ENCODE measurements at regions not wholly inside any gene's neighbourhood (a gene's known extent, or its start where the extent isn't known, plus 50 kb on each side); places are given as distances from the start of the nearest gene placed in this dataset.

DNA sequence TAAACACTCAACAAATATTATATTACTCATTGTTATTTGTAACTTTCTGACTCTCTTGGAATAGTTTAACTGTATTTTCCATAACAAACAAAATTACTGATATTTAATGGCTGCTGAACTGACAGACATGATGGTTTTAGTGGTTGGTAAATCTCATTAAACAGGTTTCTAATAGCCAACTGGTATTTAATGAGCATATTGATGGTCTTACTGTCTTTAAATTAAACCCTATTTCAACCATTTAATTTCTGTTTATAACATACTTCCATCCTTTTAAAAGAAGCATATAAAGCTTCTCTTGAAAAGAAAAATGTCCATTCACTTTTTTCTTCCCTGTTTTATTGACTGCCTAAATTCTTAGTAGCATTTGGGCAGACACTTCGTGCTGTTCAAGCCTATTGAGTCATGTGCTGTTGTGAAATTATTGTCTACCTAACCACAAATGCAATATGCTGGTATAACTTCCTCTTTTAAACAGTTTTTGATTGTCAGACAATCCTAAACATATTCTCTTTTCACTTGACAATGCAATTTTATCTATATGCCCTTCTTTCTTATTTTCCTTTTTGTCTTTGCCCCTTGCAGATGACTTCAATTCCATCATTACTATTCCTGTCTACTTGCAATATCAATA, 163.9 kb upstream of the SLC7A11 start:
- H3K27ac ChIP-seq (ENCODE audit: low read depth, low read length), result no peak overlapping the region
- no peak overlapping the region for H3K9ac ChIP-seq (ENCODE audit: low read depth in 1 of 3, low read length in 3 of 3)
- no peaks in the 10 kb centered on the region for H3K4me1 ChIP-seq (ENCODE audit: control insufficient read depth in 3 of 3, insufficient read depth in 3 of 3, low read length in 3 of 3)
- H3K27me3 ChIP-seq (ENCODE audit: control insufficient read depth in 3 of 3, insufficient read depth in 3 of 3, low read length in 3 of 3), result no peaks in the 10 kb centered on the region
- no peaks in the 10 kb centered on the region for H3K9me3 ChIP-seq (ENCODE audit: control insufficient read depth in 3 of 3, low read length in 3 of 3)
- no peaks in the 10 kb centered on the region for H3K36me3 ChIP-seq (ENCODE audit: control insufficient read depth in 3 of 3, insufficient read depth in 3 of 3, low read length in 3 of 3)
- no peak overlapping the region for H3K4me3 ChIP-seq (ENCODE audit: low read length in 3 of 3)

DNA sequence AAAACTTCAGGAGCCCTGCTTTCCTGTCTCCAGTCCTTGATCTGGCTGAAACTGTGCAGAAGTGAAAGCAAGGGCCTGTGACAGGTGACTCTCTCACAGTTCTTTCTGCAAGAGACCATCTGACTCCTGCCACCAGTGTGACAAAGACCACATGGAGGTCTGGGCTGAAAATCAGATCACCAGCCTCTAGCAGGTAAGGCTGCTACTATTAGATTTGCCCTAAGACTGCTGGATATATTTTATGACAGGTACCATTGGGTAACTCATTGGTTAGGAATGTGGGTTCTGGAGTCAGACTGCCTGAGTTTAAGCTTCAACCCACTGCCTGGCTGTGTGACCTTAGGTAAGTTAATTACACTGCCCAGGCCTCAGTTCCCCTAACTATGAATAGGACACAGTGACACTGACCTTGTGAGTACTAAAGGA, 163.3 kb upstream of the SLC7A11 start:
- H3K9me3 ChIP-seq (ENCODE audit: control insufficient read depth in 3 of 3, low read length in 3 of 3), result no peaks in the 10 kb centered on the region
- H3K27ac ChIP-seq (ENCODE audit: low read depth, low read length), result no peak overlapping the region
- H3K27me3 ChIP-seq (ENCODE audit: control insufficient read depth in 3 of 3, insufficient read depth in 3 of 3, low read length in 3 of 3), result no peaks in the 10 kb centered on the region

DNA sequence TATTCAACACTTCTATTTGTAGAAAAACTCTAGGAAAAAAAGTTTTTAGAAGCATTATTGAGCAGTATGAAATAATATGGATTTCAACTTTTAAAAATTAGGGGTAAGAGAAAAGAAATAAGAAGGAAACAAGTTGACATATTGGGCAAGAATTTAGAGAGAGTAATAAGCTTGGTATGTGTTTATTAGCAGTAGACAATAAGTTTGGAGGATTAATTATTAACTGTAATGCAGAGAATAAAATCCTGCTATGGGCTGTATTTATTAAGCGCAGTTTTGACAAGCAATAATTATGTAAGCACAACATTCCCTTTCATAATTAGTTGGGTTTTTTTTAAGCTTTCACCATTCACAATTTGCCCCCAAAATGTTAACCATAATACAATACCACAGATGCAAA, 162.7 kb upstream of the SLC7A11 start:
- Histone ChIP-seq H3K4me1 (ENCODE audit: control insufficient read depth in 3 of 3, insufficient read depth in 3 of 3, low read length in 3 of 3) (no peaks in the 10 kb centered on the region), H3K4me3 (ENCODE audit: low read length in 3 of 3) (no peak overlapping the region), H3K27me3 (ENCODE audit: control insufficient read depth in 3 of 3, insufficient read depth in 3 of 3, low read length in 3 of 3) (no peaks in the 10 kb centered on the region), H3K9me3 (ENCODE audit: control insufficient read depth in 3 of 3, low read length in 3 of 3) (no peaks in the 10 kb centered on the region), H3K9ac (ENCODE audit: low read depth in 1 of 3, low read length in 3 of 3) (no peak overlapping the region), H3K36me3 (ENCODE audit: control insufficient read depth in 3 of 3, insufficient read depth in 3 of 3, low read length in 3 of 3) (no peaks in the 10 kb centered on the region), H3K27ac (ENCODE audit: low read depth, low read length) (no peak overlapping the region)

More for the DNA sequence above, 163.3 kb upstream of the SLC7A11 start:
- no peaks in the 10 kb centered on the region for H3K36me3 ChIP-seq (ENCODE audit: control insufficient read depth in 3 of 3, insufficient read depth in 3 of 3, low read length in 3 of 3)
- no peak overlapping the region for H3K4me3 ChIP-seq (ENCODE audit: low read length in 3 of 3)
- H3K4me1 ChIP-seq (ENCODE audit: control insufficient read depth in 3 of 3, insufficient read depth in 3 of 3, low read length in 3 of 3), result no peaks in the 10 kb centered on the region
- H3K9ac ChIP-seq (ENCODE audit: low read depth in 1 of 3, low read length in 3 of 3), result no peak overlapping the region

DNA sequence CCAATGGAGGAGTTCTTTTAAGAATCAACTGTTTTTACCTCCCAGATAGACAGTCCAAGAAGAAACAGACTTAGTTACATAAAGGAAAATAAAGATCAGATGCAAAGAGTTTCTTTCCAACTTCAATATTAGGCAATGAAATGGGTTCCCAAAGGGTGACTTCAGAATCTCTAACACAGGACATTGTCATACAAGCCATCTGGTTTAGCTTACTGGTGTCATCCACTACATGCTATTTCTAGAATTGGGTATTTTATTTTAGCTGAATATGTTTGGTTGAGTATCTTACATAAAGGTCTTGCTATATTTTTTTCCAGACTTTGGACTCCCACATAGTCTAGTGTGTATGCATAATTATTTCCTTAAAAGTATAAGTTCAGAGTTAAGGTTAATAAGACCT, 162.1 kb upstream of the SLC7A11 start:
- no peak overlapping the region for H3K27ac ChIP-seq (ENCODE audit: low read depth, low read length)
- no peaks in the 10 kb centered on the region for H3K27me3 ChIP-seq (ENCODE audit: control insufficient read depth in 3 of 3, insufficient read depth in 3 of 3, low read length in 3 of 3)
- H3K9me3 ChIP-seq (ENCODE audit: control insufficient read depth in 3 of 3, low read length in 3 of 3), result no peaks in the 10 kb centered on the region

DNA sequence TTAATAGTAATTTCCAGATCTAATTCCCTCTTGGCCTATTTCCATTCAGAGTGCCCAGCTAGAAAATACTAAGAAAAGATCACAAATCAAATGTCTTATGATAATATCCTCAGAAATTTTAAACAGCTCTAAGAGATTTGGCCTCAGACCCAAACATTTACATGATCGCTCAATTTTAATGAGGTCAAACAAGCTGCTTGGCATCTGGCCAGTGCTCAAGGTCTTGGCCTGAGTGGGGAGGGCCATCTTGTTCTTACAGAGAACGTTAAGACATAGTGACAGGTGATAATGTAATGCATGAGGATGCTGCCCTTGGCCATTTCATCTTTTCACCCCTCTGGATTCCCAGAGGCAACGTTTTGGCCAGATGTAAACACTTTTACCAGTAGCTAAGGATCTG, 159.2 kb upstream of the SLC7A11 start:
- Histone ChIP-seq H3K9ac (ENCODE audit: low read depth in 1 of 3, low read length in 3 of 3) (no peak overlapping the region), H3K4me1 (ENCODE audit: control insufficient read depth in 3 of 3, insufficient read depth in 3 of 3, low read length in 3 of 3) (no peaks in the 10 kb centered on the region), H3K27me3 (ENCODE audit: control insufficient read depth in 3 of 3, insufficient read depth in 3 of 3, low read length in 3 of 3) (no peaks in the 10 kb centered on the region), H3K27ac (ENCODE audit: low read depth, low read length) (no peak overlapping the region), H3K9me3 (ENCODE audit: control insufficient read depth in 3 of 3, low read length in 3 of 3) (no peaks in the 10 kb centered on the region), H3K36me3 (ENCODE audit: control insufficient read depth in 3 of 3, insufficient read depth in 3 of 3, low read length in 3 of 3) (no peaks in the 10 kb centered on the region), H3K4me3 (ENCODE audit: low read length in 3 of 3) (no peak overlapping the region)

More for the DNA sequence above, 162.1 kb upstream of the SLC7A11 start:
- no peaks in the 10 kb centered on the region for H3K36me3 ChIP-seq (ENCODE audit: control insufficient read depth in 3 of 3, insufficient read depth in 3 of 3, low read length in 3 of 3)
- H3K9ac ChIP-seq (ENCODE audit: low read depth in 1 of 3, low read length in 3 of 3), result no peak overlapping the region
- H3K4me1 ChIP-seq (ENCODE audit: control insufficient read depth in 3 of 3, insufficient read depth in 3 of 3, low read length in 3 of 3), result no peaks in the 10 kb centered on the region
- H3K4me3 ChIP-seq (ENCODE audit: low read length in 3 of 3), result no peak overlapping the region

DNA sequence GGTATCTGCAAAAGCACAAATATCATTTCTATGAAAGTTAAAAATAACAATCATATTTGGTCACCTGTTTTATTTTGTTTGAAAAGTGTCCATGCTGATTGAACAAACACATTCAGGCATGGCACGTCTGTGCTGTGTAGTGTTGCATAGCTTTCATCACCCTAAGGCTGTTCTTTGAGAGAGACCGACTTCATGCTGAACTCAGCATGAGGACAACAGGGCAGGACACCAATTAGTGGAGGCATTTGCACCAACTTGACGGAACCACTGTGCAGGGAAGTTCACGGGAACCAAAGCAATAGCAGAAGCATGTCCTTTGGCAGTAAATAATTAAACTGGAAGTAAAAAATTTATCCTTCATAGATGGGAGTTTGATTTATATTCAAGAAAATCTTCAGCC, 158.4 kb upstream of the SLC7A11 start:
- no peak overlapping the region for H3K27ac ChIP-seq (ENCODE audit: low read depth, low read length)
- H3K9me3 ChIP-seq (ENCODE audit: control insufficient read depth in 3 of 3, low read length in 3 of 3), result no peaks in the 10 kb centered on the region
- no peak overlapping the region for H3K4me3 ChIP-seq (ENCODE audit: low read length in 3 of 3)
- H3K4me1 ChIP-seq (ENCODE audit: control insufficient read depth in 3 of 3, insufficient read depth in 3 of 3, low read length in 3 of 3), result no peaks in the 10 kb centered on the region
- no peaks in the 10 kb centered on the region for H3K27me3 ChIP-seq (ENCODE audit: control insufficient read depth in 3 of 3, insufficient read depth in 3 of 3, low read length in 3 of 3)
- H3K9ac ChIP-seq (ENCODE audit: low read depth in 1 of 3, low read length in 3 of 3), result no peak overlapping the region
- H3K36me3 ChIP-seq (ENCODE audit: control insufficient read depth in 3 of 3, insufficient read depth in 3 of 3, low read length in 3 of 3), result no peaks in the 10 kb centered on the region

DNA sequence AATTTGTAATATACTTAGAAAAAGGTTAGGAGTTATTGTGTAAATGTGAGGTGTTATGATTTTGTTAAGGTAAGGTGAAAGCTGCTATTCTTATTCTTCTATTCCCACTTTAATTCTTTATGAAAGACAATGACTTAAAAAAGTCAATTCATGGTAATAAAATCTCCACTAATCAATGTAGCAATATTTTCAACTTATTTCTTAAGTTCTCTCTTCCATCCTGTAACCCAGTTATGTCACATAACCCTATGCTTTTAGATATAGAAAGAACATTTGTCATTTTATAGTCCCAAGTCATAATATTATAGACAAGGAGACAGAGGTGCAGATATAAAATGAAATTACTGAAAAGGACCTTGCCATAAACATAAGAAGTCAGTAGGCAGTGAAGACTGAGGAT, 157.9 kb upstream of the SLC7A11 start:
- Histone ChIP-seq H3K4me1 (ENCODE audit: control insufficient read depth in 3 of 3, insufficient read depth in 3 of 3, low read length in 3 of 3) (no peaks in the 10 kb centered on the region), H3K9me3 (ENCODE audit: control insufficient read depth in 3 of 3, low read length in 3 of 3) (no peaks in the 10 kb centered on the region), H3K4me3 (ENCODE audit: low read length in 3 of 3) (no peak overlapping the region), H3K36me3 (ENCODE audit: control insufficient read depth in 3 of 3, insufficient read depth in 3 of 3, low read length in 3 of 3) (no peaks in the 10 kb centered on the region), H3K27ac (ENCODE audit: low read depth, low read length) (no peak overlapping the region), H3K27me3 (ENCODE audit: control insufficient read depth in 3 of 3, insufficient read depth in 3 of 3, low read length in 3 of 3) (no peaks in the 10 kb centered on the region), H3K9ac (ENCODE audit: low read depth in 1 of 3, low read length in 3 of 3) (no peak overlapping the region)

DNA sequence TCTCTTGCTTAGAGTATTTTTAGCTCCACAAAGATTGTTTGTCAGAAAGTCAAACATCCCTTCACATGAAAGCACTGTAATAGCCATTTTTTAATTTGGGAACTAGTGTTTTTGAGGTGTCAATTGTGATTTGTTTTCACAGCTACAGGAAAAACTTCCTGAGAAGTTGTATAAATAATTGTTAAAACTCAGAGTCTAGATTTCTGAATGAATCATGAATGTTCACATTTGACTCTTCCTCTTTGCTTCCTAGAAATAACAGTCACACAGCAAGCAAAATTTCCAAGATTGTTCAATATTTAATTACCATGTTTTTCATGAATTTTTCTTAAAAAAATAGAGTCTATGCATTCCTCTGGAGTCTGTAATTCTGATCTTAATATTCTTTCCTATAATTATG, 156.9 kb upstream of the SLC7A11 start:
- H3K27me3 ChIP-seq (ENCODE audit: control insufficient read depth in 3 of 3, insufficient read depth in 3 of 3, low read length in 3 of 3), result no peaks in the 10 kb centered on the region
- no peaks in the 10 kb centered on the region for H3K36me3 ChIP-seq (ENCODE audit: control insufficient read depth in 3 of 3, insufficient read depth in 3 of 3, low read length in 3 of 3)
- H3K27ac ChIP-seq (ENCODE audit: low read depth, low read length), result no peak overlapping the region
- H3K9me3 ChIP-seq (ENCODE audit: control insufficient read depth in 3 of 3, low read length in 3 of 3), result no peaks in the 10 kb centered on the region
- H3K4me1 ChIP-seq (ENCODE audit: control insufficient read depth in 3 of 3, insufficient read depth in 3 of 3, low read length in 3 of 3), result no peaks in the 10 kb centered on the region
- H3K4me3 ChIP-seq (ENCODE audit: low read length in 3 of 3), result no peak overlapping the region
- no peak overlapping the region for H3K9ac ChIP-seq (ENCODE audit: low read depth in 1 of 3, low read length in 3 of 3)

DNA sequence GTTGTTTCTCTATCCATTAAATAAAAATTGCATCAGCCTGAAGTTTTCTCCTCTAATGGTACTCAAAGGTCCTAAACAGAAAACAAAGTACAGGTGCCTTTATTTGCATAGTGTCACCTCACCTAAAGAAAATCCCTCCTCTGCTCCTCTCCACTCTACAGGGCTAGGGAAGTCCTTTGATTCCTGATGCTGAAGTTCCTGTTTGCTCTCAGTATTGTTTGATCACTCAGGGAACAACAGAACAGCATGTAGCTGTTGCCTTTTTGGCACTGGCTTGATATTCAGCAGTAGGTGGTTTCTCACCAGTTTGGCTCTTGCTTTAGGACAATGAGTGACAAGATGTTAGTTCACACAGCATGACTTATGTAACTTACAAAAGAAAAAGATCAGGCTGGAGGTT, 156.2 kb upstream of the SLC7A11 start:
- Histone ChIP-seq H3K36me3 (ENCODE audit: control insufficient read depth in 3 of 3, insufficient read depth in 3 of 3, low read length in 3 of 3) (no peaks in the 10 kb centered on the region), H3K9me3 (ENCODE audit: control insufficient read depth in 3 of 3, low read length in 3 of 3) (no peaks in the 10 kb centered on the region), H3K9ac (ENCODE audit: low read depth in 1 of 3, low read length in 3 of 3) (no peak overlapping the region), H3K4me1 (ENCODE audit: control insufficient read depth in 3 of 3, insufficient read depth in 3 of 3, low read length in 3 of 3) (no peaks in the 10 kb centered on the region), H3K27ac (ENCODE audit: low read depth, low read length) (no peak overlapping the region), H3K4me3 (ENCODE audit: low read length in 3 of 3) (no peak overlapping the region), H3K27me3 (ENCODE audit: control insufficient read depth in 3 of 3, insufficient read depth in 3 of 3, low read length in 3 of 3) (no peaks in the 10 kb centered on the region)

DNA sequence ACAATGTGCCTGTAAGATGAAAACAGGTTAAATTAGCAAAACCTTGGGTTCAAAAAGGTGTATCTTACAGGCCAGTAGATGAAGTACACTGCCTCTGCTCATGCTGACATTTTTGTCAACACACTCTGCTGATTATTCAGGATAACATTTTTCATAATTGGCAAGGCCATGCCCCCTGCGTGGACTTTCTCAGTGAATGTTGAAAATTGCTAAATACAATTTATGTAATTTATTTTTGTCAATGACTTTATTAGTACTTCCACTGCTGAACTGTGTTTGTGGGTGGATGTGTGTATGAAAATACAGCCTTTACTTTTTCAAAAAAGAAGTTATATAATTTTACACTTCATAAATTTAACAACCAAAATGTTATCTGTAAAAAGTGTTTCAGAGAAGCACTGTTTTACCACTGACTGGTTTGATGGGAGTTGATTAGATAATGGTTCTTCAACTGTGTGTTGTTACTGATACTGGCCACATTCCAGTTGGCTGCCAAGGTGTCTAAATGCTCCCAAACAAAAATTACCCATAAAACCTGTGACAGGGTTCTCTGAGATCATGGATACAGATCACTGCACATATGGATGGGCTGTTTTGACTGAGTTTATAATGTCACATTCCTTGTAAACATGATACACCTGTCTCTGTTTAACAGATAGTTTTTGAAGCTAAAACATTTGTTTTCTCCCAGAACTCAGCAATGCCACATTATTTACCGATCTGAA, 151.9 kb upstream of the SLC7A11 start:
- no peak overlapping the region for H3K4me3 ChIP-seq (ENCODE audit: low read length in 3 of 3)
- H3K9me3 ChIP-seq (ENCODE audit: control insufficient read depth in 3 of 3, low read length in 3 of 3), result no peaks in the 10 kb centered on the region
- no peak overlapping the region for H3K27ac ChIP-seq (ENCODE audit: low read depth, low read length)
- H3K27me3 ChIP-seq (ENCODE audit: control insufficient read depth in 3 of 3, insufficient read depth in 3 of 3, low read length in 3 of 3), result no peaks in the 10 kb centered on the region
- no peaks in the 10 kb centered on the region for H3K36me3 ChIP-seq (ENCODE audit: control insufficient read depth in 3 of 3, insufficient read depth in 3 of 3, low read length in 3 of 3)
- no peak overlapping the region for H3K9ac ChIP-seq (ENCODE audit: low read depth in 1 of 3, low read length in 3 of 3)
- H3K4me1 ChIP-seq (ENCODE audit: control insufficient read depth in 3 of 3, insufficient read depth in 3 of 3, low read length in 3 of 3), result no peaks in the 10 kb centered on the region
